ENCODE measurements at regions not wholly inside any gene's neighbourhood (a gene's known extent, or its start where the extent isn't known, plus 50 kb on each side); places are given as distances from the start of the nearest gene placed in this dataset.

GRCh38 chr5:117394506-117395157, 820.0 kb upstream of the SEMA6A start:
- Histone ChIP-seq H3K4me2 (ENCODE audit: low read length) (no peak overlapping the region), H3K4me3 (ENCODE audit: low read length) (no peak overlapping the region), H3K27me3 (ENCODE audit: control insufficient read depth, low read length) (no peaks in the 10 kb centered on the region), H3K9me2 (replicated peaks; ENCODE audit: control insufficient read depth, low read length) (no peaks in the 10 kb centered on the region), H3K36me3 (ENCODE audit: control insufficient read depth, low read length) (no peaks in the 10 kb centered on the region), H3F3A (ENCODE audit: control insufficient read depth, insufficient read depth) (no peaks in the 10 kb centered on the region), H3K9me3 (ENCODE audit: control insufficient read depth, insufficient read depth, low read length) (no peaks in the 10 kb centered on the region), H3K27ac (ENCODE audit: low read depth, low read length) (no peak overlapping the region), H4K20me1 (ENCODE audit: control insufficient read depth, insufficient read depth, low read depth, low read length) (no peaks in the 10 kb centered on the region), H3K4me1 (ENCODE audit: control insufficient read depth, low read length) (no peaks in the 10 kb centered on the region), H3K79me2 (ENCODE audit: control insufficient read depth, low read length) (no peaks in the 10 kb centered on the region)
- no peak for TF ChIP-seq CTCF (IDR thresholded peaks at IDR 0.05; ENCODE audit: low read depth, low read length, poor library complexity, severe bottlenecking)
- no peak for TF ChIP-seq EZH2phosphoT487 (IDR thresholded peaks at IDR 0.05; ENCODE audit: borderline replicate concordance, low read length)

DNA sequence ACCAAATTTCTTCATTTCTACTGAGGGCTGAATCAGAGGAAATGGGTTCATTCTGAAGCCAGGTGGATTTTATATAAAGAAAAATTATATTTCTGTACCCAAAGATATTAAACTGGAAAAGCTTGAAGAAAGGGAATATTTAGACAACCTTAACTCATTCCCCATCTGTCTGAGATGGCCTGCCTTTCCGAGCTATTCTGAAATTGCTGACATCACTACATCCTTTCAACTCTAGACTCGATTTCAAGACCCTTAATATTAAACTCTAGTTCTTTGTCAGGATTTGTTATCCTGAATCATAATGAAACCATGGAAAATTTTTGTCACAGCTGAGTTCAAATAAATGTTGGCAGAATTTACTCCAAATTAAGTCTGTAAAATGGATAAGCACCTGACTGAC, 818.5 kb upstream of the SEMA6A start:
- TF ChIP-seq EZH2phosphoT487 (IDR thresholded peaks at IDR 0.05; ENCODE audit: borderline replicate concordance, low read length) (no peak), CTCF (IDR thresholded peaks at IDR 0.05; ENCODE audit: low read depth, low read length, poor library complexity, severe bottlenecking) (no peak)
- no peaks in the 10 kb centered on the region for H3K9me2 ChIP-seq (replicated peaks; ENCODE audit: control insufficient read depth, low read length)
- no peaks in the 10 kb centered on the region for H4K20me1 ChIP-seq (ENCODE audit: control insufficient read depth, insufficient read depth, low read depth, low read length)

DNA sequence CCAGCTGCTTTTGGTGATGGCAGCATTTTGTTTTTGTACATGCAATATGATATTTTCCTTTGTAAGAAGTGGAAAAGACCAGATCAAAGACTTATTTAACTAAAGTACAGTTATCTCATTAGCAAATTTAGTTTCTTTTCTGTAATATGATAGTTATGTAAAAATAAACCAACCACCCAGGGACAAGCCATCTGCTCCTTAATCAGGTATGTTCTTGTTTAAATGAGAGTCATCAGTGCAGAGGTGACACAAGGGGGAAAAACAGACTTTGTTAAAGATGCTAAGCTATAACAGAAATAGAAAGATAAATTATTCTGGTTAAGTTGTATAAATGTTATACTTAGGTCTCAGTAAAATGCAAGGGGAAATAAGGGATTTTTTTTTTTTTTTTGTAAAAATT, 805.7 kb upstream of the SEMA6A start:
- no peaks in the 10 kb centered on the region for H3K79me2 ChIP-seq (ENCODE audit: control insufficient read depth, low read length)
- no peak for TF ChIP-seq EZH2phosphoT487 (IDR thresholded peaks at IDR 0.05; ENCODE audit: borderline replicate concordance, low read length)
- H4K20me1 ChIP-seq (ENCODE audit: control insufficient read depth, insufficient read depth, low read depth, low read length): no peaks in the 10 kb centered on the region
- H3K9me3 ChIP-seq (ENCODE audit: control insufficient read depth, insufficient read depth, low read length): no peaks in the 10 kb centered on the region
- H3K9me2 ChIP-seq (replicated peaks; ENCODE audit: control insufficient read depth, low read length): no peaks in the 10 kb centered on the region
- H3K27me3 ChIP-seq (ENCODE audit: control insufficient read depth, low read length): no peaks in the 10 kb centered on the region
- no peaks in the 10 kb centered on the region for H3K36me3 ChIP-seq (ENCODE audit: control insufficient read depth, low read length)
- no peak overlapping the region for H3K4me2 ChIP-seq (ENCODE audit: low read length)
- H3K4me1 ChIP-seq (ENCODE audit: control insufficient read depth, low read length): no peaks in the 10 kb centered on the region
- no peak overlapping the region for H3K27ac ChIP-seq (ENCODE audit: low read depth, low read length)
- H3F3A ChIP-seq (ENCODE audit: control insufficient read depth, insufficient read depth): no peaks in the 10 kb centered on the region
- no peak overlapping the region for H3K4me3 ChIP-seq (ENCODE audit: low read length)

More for the DNA sequence above, 818.5 kb upstream of the SEMA6A start:
- Histone ChIP-seq H3K79me2 (ENCODE audit: control insufficient read depth, low read length) (no peaks in the 10 kb centered on the region), H3K9me3 (ENCODE audit: control insufficient read depth, insufficient read depth, low read length) (no peaks in the 10 kb centered on the region), H3K4me3 (ENCODE audit: low read length) (no peak overlapping the region), H3F3A (ENCODE audit: control insufficient read depth, insufficient read depth) (no peaks in the 10 kb centered on the region), H3K4me2 (ENCODE audit: low read length) (no peak overlapping the region), H3K27ac (ENCODE audit: low read depth, low read length) (no peak overlapping the region), H3K27me3 (ENCODE audit: control insufficient read depth, low read length) (no peaks in the 10 kb centered on the region), H3K36me3 (ENCODE audit: control insufficient read depth, low read length) (no peaks in the 10 kb centered on the region), H3K4me1 (ENCODE audit: control insufficient read depth, low read length) (no peaks in the 10 kb centered on the region)

- Histone ChIP-seq H3K9me2 (replicated peaks; ENCODE audit: control insufficient read depth, low read length) (no peaks in the 10 kb centered on the region), H3K4me3 (ENCODE audit: low read length) (no peak overlapping the region), H4K20me1 (ENCODE audit: control insufficient read depth, insufficient read depth, low read depth, low read length) (no peaks in the 10 kb centered on the region), H3K79me2 (ENCODE audit: control insufficient read depth, low read length) (no peaks in the 10 kb centered on the region), H3K4me2 (ENCODE audit: low read length) (no peak overlapping the region), H3F3A (ENCODE audit: control insufficient read depth, insufficient read depth) (no peaks in the 10 kb centered on the region), H3K4me1 (ENCODE audit: control insufficient read depth, low read length) (no peaks in the 10 kb centered on the region), H3K9me3 (ENCODE audit: control insufficient read depth, insufficient read depth, low read length) (no peaks in the 10 kb centered on the region), H3K27me3 (ENCODE audit: control insufficient read depth, low read length) (no peaks in the 10 kb centered on the region), H3K27ac (ENCODE audit: low read depth, low read length) (no peak overlapping the region), H3K36me3 (ENCODE audit: control insufficient read depth, low read length) (no peaks in the 10 kb centered on the region)
- TF ChIP-seq EZH2phosphoT487 (IDR thresholded peaks at IDR 0.05; ENCODE audit: borderline replicate concordance, low read length): no peak
- TF ChIP-seq CTCF (IDR thresholded peaks at IDR 0.05; ENCODE audit: low read depth, low read length, poor library complexity, severe bottlenecking): no peak
These were observed 804.9 kb upstream of the SEMA6A start for GRCh38 chr5:117379521-117379920.
